B cell (primary cell): ENCODE measurements at regions not wholly inside any gene's neighbourhood (a gene's known extent, or its start where the extent isn't known, plus 50 kb on each side); places are given as distances from the start of the nearest gene placed in this dataset.

Experiments used
- ATAC-seq: fragments of 200-7000 bp; cut with Tn5 transposase; one replicate; pipeline ENCODE4 v1.10.0; 2021; ENCODE audit warnings: low read depth, mild to moderate bottlenecking, moderate number of reproducible peaks, moderate library complexity
- CTCF ChIA-PET: fragments of 350-600 bp; sonication (Branson Sonifier 250); formaldehyde crosslinking; loops from one replicate; lab custom pipeline; 2021; ENCODE audit warnings: antibody characterized with exemption, inconsistent platforms; lab: Charles Lee
- POLR2A ChIA-PET: fragments of 350-600 bp; sonication (Branson Sonifier 250); formaldehyde crosslinking; loops from one replicate; lab custom pipeline; 2021; ENCODE audit warnings: antibody characterized with exemption; lab: Charles Lee
- DNase-seq: peaks from one replicate; pipeline ENCODE4 v3.0.0; 2013
- H2AFZ ChIP-seq: 2 replicates; pipeline ENCODE4 v1.6.1; 2012; ENCODE audit warnings: mild to moderate bottlenecking, low read depth, low read length; ENCODE audit not compliant: insufficient read depth, poor library complexity, severe bottlenecking
- H3K27ac ChIP-seq, 2 donors: 1 replicate in 1 of 2; 2 replicates in 1 of 2; pipeline ENCODE4 v1.5.1; 2012 to 2013; ENCODE audit warnings: low read length in 2 of 2, mild to moderate bottlenecking in 2 of 2, moderate library complexity in 1 of 2
- H3K27me3 ChIP-seq, 4 experiments: fragments of 200-600 bp in 1 of 4; sonication (generic) in 1 of 4; replicated peaks in 1 of 4; 1 replicate in 2 of 4; 2 replicates in 2 of 4; pipeline versions ENCODE4 v1.6.1 to v1.7.0; 2013 to 2016; ENCODE audit warnings: low read length in 3 of 4, mild to moderate bottlenecking in 2 of 4, mixed read lengths in 1 of 4, moderate library complexity in 1 of 4; ENCODE audit not compliant: insufficient read depth in 4 of 4, control insufficient read depth in 3 of 4; ENCODE audit errors: control extremely low read depth in 1 of 4
- H3K36me3 ChIP-seq, 2 experiments: replicated peaks in 1 of 2; 1 replicate in 1 of 2; 2 replicates in 1 of 2; pipeline versions ENCODE4 v1.6.1 to v1.7.1; 2013; ENCODE audit warnings: low read length in 1 of 2; ENCODE audit not compliant: insufficient read depth in 2 of 2, control insufficient read depth in 1 of 2; ENCODE audit errors: control extremely low read depth in 1 of 2, extremely low read depth in 1 of 2
- H3K4me1 ChIP-seq, 2 donors: fragments of 200-600 bp in 1 of 2; sonication (generic) in 1 of 2; 1 replicate in 1 of 2; 2 replicates in 1 of 2; pipeline versions ENCODE4 v1.5.1 to v1.6.1; 2013 to 2017; ENCODE audit warnings: low read length in 2 of 2; ENCODE audit not compliant: control insufficient read depth in 2 of 2, insufficient read depth in 2 of 2
- H3K4me2 ChIP-seq: replicated peaks from 2 replicates; pipeline ENCODE3; 2012; ENCODE audit warnings: mild to moderate bottlenecking, low read depth, low read length; ENCODE audit not compliant: poor library complexity, severe bottlenecking
- H3K4me3 ChIP-seq, 5 experiments: fragments of 200-600 bp in 1 of 5; sonication (generic) in 1 of 5; 1 replicate in 3 of 5; 2 replicates in 2 of 5; pipeline versions ENCODE4 v1.5.1 to v1.7.0; 2011 to 2016; ENCODE audit warnings: low read length in 4 of 5, mild to moderate bottlenecking in 4 of 5, low read depth in 2 of 5, control low read depth in 1 of 5, moderate library complexity in 1 of 5; ENCODE audit not compliant: insufficient read depth in 1 of 5; ENCODE audit errors: control extremely low read depth in 1 of 5, extremely low read depth in 1 of 5
- H3K79me2 ChIP-seq: fragments of 200-600 bp; sonication (generic); one replicate; pipeline ENCODE4 v1.6.0; 2016; ENCODE audit warnings: low read length; ENCODE audit not compliant: control insufficient read depth, insufficient read depth
- H3K9ac ChIP-seq: fragments of 200-600 bp; sonication (generic); 2 replicates; pipeline ENCODE4 v1.6.1; 2017; ENCODE audit warnings: mild to moderate bottlenecking, low read length, moderate library complexity
- H3K9me3 ChIP-seq, 3 donors: one replicate each; pipeline versions ENCODE4 v1.6.1 to v1.7.1; 2013; ENCODE audit warnings: low read length in 2 of 3; ENCODE audit not compliant: control insufficient read depth in 2 of 3, insufficient read depth in 1 of 3; ENCODE audit errors: control extremely low read depth in 1 of 3
- H4K20me1 ChIP-seq: 2 replicates; pipeline ENCODE4 v1.6.0; 2012; ENCODE audit warnings: mild to moderate bottlenecking, low read length; ENCODE audit not compliant: insufficient read depth, control insufficient read depth, poor library complexity, severe bottlenecking
- H3K27ac Mint-ChIP-seq: one replicate; pipeline ENCODE4 v1.8.0; 2021; ENCODE audit warnings: mixed read lengths
- H3K27me3 Mint-ChIP-seq: one replicate; pipeline ENCODE4 v1.8.0; 2021; ENCODE audit warnings: mixed read lengths
- H3K4me1 Mint-ChIP-seq: one replicate; pipeline ENCODE4 v1.8.0; 2021; ENCODE audit warnings: mixed read lengths
- H3K4me3 Mint-ChIP-seq: one replicate; pipeline ENCODE4 v1.8.0; 2021; ENCODE audit warnings: mixed read lengths
- H3K9me3 Mint-ChIP-seq: one replicate; pipeline ENCODE4 v1.8.0; 2022; ENCODE audit warnings: mixed read lengths; ENCODE audit not compliant: insufficient read depth
- CTCF ChIP-seq: fragments of 200-600 bp; IDR thresholded peaks from one replicate; pipeline ENCODE4 v1.8.0; 2022; ENCODE audit warnings: antibody characterized with exemption, mild to moderate bottlenecking
- EZH2 ChIP-seq: IDR thresholded peaks from 2 replicates; pipeline ENCODE4 v1.6.1; 2012; ENCODE audit warnings: borderline replicate concordance, low read depth, mild to moderate bottlenecking, moderate library complexity, low read length; ENCODE audit not compliant: insufficient read depth, poor library complexity, severe bottlenecking
- WGBS: methylation state at CpG from one replicate; pipeline ENCODE4 v1.1.5; 2013; ENCODE audit warnings: missing lambda C conversion rate; ENCODE audit not compliant: insufficient coverage; 5-methylcytosine and 5-hydroxymethylcytosine counted together
- intact Hi-C: fragments of 100-400 bp; cut with micrococcal nuclease; formaldehyde crosslinking; loops from one replicate; pipeline ENCODE4 v1.10.0; 2022

GRCh38 chr10:31130406-31130805 lies 98.7 kb upstream of the ZNF438 start:
- ATAC-seq (no peak), DNase-seq (no peak)
- WGBS: no CpG with 5 or more reads among the region's 1 CpG
- Histone ChIP-seq H3K36me3 (no peaks in the 10 kb centered on the region), H4K20me1 (no peaks in the 10 kb centered on the region), H3K4me1 (peaks cover 8 to 13% of the 10 kb centered on the region in 2 donors), H3K4me2 (no peak overlapping the region), H3K9me3 (no peaks in the 10 kb centered on the region), H3K27me3 (no peaks in the 10 kb centered on the region), H3K27ac (no peak overlapping the region), H3K4me3 (no peak overlapping the region), H3K79me2 (no peaks in the 10 kb centered on the region), H2AFZ (no peak overlapping the region), H3K9ac (no peak overlapping the region)
- Mint-ChIP-seq H3K4me1 (peaks cover 17% of the 10 kb centered on the region), H3K4me3 (no peak overlapping the region), H3K27ac (no peak overlapping the region), H3K9me3 (no peaks in the 10 kb centered on the region), H3K27me3 (no peaks in the 10 kb centered on the region)
- POLR2A ChIA-PET: no interaction called here
- TF ChIP-seq EZH2 (no peak), CTCF (no peak)
- CTCF ChIA-PET: no interaction called here
- intact Hi-C loops: loop anchor here (10.0 kb wide), 1 partner anchor 634 kb away; no protein-coding TSS in a partner anchor

GRCh38 chr10:31131251-31131650 lies 99.6 kb upstream of the ZNF438 start:
- WGBS: no CpG with 5 or more reads among the region's 2 CpGs
- no peak overlapping the region for H3K4me3 ChIP-seq
- no peaks in the 10 kb centered on the region for H3K27me3 Mint-ChIP-seq
- H3K27me3 ChIP-seq: no peaks in the 10 kb centered on the region
- H3K9me3 ChIP-seq: no peaks in the 10 kb centered on the region
- H3K79me2 ChIP-seq: no peaks in the 10 kb centered on the region
- TF ChIP-seq EZH2 (no peak), CTCF (no peak)
- no peak overlapping the region for H3K4me2 ChIP-seq
- no peaks in the 10 kb centered on the region for H3K36me3 ChIP-seq
- H3K9ac ChIP-seq: no peak overlapping the region
- peaks cover 8 to 13% of the 10 kb centered on the region in 2 donors for H3K4me1 ChIP-seq
- no peak overlapping the region for H3K4me3 Mint-ChIP-seq
- no peak overlapping the region for H2AFZ ChIP-seq
- no peak overlapping the region for H3K27ac ChIP-seq
- no peak overlapping the region for H3K27ac Mint-ChIP-seq
- ChIA-PET CTCF (no interaction called here), POLR2A (interaction anchor here (0.7 kb wide), 1 partner anchor 290 kb away, joined by 3 read pairs; no protein-coding TSS in a partner anchor)
- H4K20me1 ChIP-seq: no peaks in the 10 kb centered on the region
- DNase-seq (no peak), ATAC-seq (no peak)
- H3K9me3 Mint-ChIP-seq: no peaks in the 10 kb centered on the region
- peaks cover 17% of the 10 kb centered on the region for H3K4me1 Mint-ChIP-seq
- intact Hi-C loops: loop anchor here (10.0 kb wide), 1 partner anchor 634 kb away; no protein-coding TSS in a partner anchor
